Ovary (tissue), 7 donors: ENCODE measurements at regions not wholly inside any gene's neighbourhood (a gene's known extent, or its start where the extent isn't known, plus 50 kb on each side); places are given as distances from the start of the nearest gene placed in this dataset.

ENCODE experiments used
- DNase-seq, 5 donors: peaks; one replicate each; pipeline ENCODE4 v3.0.0-alpha.2; 2019 to 2020
- H3K27ac ChIP-seq, 2 donors: fragments of 200-600 bp; one replicate each; pipeline versions ENCODE4 v1.5.1 to v1.8.0; 2019 to 2022
- H3K27me3 ChIP-seq: fragments of 200-600 bp; one replicate; pipeline ENCODE4 v1.8.0; 2022
- H3K36me3 ChIP-seq: fragments of 200-600 bp; sonication (generic); one replicate; pipeline ENCODE4 v1.5.1; 2019
- H3K4me1 ChIP-seq: one replicate; pipeline ENCODE4 v1.8.1; 2013; ENCODE audit warnings: mild to moderate bottlenecking, moderate library complexity; ENCODE audit not compliant: insufficient read depth
- H3K4me3 ChIP-seq: fragments of 200-600 bp; sonication (generic); one replicate; pipeline ENCODE4 v1.5.1; 2017
- H3K9me3 ChIP-seq, 2 donors: fragments of 200-600 bp in 1 of 2; sonication (generic) in 1 of 2; one replicate each; pipeline versions ENCODE4 v1.5.1 to v1.8.1; 2013 to 2019; ENCODE audit warnings: mild to moderate bottlenecking in 1 of 2, moderate library complexity in 1 of 2
- EP300 ChIP-seq: sonication (generic); formaldehyde crosslinking; IDR thresholded peaks from one replicate; pipeline ENCODE4 v1.6.1; 2017; ENCODE audit warnings: antibody characterized with exemption
- POLR2A ChIP-seq: fragments of 450-650 bp; IDR thresholded peaks from one replicate; pipeline ENCODE4 v1.6.1; 2017; ENCODE audit warnings: antibody characterized with exemption, mild to moderate bottlenecking, moderate library complexity
- WGBS, 3 donors: extraction: QIAGEN DNeasy Blood & Tissue Kit in 1 of 3; methylation state at CpG; one replicate each; pipeline versions ENCODE4 v1.1.5 to v1.1.7; 2013 to 2017; 5-methylcytosine and 5-hydroxymethylcytosine counted together
- intact Hi-C, 4 donors: fragments of 100-400 bp; cut with DNase I; formaldehyde crosslinking; loops; one replicate each; pipeline versions ENCODE4 v1.11.0 to v1.15.1; 2022 to 2023
- TF ChIP-seq, protein P1 (sequence below), 3 donors: fragments of 450-650 bp in 2 of 3; fragments of 200-600 bp in 1 of 3; IDR thresholded peaks; one replicate each; pipeline versions ENCODE4 v1.5.1 to v1.8.0; 2016 to 2022; ENCODE audit warnings: antibody characterized with exemption in 3 of 3, mild to moderate bottlenecking in 1 of 3
- donor health status: DM: no; HTN: no; CAD: no; lungs with moderate emphysema.
- donor health status: DM: no; HTN: no; CAD: no.
- donor health status: Bipolar disorder and iron deficiency.
- donor health status: DM: no; HTN: no; CAD: no.
- donor health status: DM: yes; HTN: yes; CAD: no.

DNA sequence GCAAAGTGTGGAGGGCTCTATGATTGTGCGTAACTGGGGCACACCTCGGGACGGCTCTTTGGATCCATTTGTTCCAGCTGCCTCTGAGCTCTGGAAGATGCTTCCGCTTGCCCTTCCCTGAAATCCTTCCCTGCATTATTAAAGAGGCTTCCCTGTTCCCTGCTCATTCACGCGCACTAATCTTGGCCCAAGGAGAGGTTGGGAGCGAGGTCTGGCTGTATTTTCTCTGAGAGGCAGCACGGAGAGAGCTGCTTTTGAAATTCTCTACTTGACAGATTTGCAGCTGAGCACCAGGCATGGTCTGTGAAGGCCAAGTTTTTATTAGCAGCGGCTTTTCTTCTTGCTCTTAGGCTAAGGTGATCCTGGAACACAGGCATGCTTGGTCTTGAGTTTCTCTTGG is 94.8 kb upstream of the NTM start:
- Histone ChIP-seq H3K4me3 (no peak overlapping the region), H3K9me3 (no peaks in the 10 kb centered on the region), H3K4me1 (no peaks in the 10 kb centered on the region), H3K36me3 (no peaks in the 10 kb centered on the region), H3K27ac (no peak overlapping the region), H3K27me3 (no peaks in the 10 kb centered on the region)
- TF ChIP-seq POLR2A = no peak
- no peak for TF ChIP-seq EP300
- 48 to 63% (median 60%) methylated on average over 9 of the region's 9 CpGs for WGBS, 3 donors
- intact Hi-C loops = no loop called here
- no peak for DNase-seq

DNA sequence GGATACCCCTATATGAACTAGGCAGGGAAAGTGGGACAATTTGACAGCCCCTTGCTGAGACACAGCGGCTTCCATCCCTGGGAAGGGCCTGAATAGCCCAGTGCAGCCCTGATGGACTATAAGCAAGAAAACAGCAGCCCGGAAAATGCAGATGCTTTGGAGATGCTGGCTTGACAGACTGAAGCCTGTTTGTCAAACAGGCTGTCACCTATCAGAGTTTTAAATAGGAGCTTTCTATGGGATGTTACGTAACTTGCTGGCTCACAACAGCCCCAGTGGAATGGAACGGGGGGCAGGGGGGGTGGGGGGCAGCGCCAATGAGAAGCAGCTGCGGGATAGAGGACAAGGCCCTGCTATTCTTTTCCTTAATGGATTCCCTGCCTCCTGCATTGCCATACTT is 91.9 kb upstream of the NTM start:
- H3K4me1 ChIP-seq = no peaks in the 10 kb centered on the region
- H3K27me3 ChIP-seq = no peaks in the 10 kb centered on the region
- no peaks in the 10 kb centered on the region for H3K36me3 ChIP-seq
- TF ChIP-seq EP300 (no peak), POLR2A (no peak)
- TF ChIP-seq, protein P1, sequence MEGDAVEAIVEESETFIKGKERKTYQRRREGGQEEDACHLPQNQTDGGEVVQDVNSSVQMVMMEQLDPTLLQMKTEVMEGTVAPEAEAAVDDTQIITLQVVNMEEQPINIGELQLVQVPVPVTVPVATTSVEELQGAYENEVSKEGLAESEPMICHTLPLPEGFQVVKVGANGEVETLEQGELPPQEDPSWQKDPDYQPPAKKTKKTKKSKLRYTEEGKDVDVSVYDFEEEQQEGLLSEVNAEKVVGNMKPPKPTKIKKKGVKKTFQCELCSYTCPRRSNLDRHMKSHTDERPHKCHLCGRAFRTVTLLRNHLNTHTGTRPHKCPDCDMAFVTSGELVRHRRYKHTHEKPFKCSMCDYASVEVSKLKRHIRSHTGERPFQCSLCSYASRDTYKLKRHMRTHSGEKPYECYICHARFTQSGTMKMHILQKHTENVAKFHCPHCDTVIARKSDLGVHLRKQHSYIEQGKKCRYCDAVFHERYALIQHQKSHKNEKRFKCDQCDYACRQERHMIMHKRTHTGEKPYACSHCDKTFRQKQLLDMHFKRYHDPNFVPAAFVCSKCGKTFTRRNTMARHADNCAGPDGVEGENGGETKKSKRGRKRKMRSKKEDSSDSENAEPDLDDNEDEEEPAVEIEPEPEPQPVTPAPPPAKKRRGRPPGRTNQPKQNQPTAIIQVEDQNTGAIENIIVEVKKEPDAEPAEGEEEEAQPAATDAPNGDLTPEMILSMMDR (IDR thresholded peaks at IDR 0.05) = no peak
- no peaks in the 10 kb centered on the region for H3K9me3 ChIP-seq
- no peak overlapping the region for H3K4me3 ChIP-seq
- no peak for DNase-seq
- H3K27ac ChIP-seq = no peak overlapping the region
- WGBS, 3 donors = 73 to 86% (median 82%) methylated on average over 6 of the region's 6 CpGs
- intact Hi-C loops = no loop called here

DNA sequence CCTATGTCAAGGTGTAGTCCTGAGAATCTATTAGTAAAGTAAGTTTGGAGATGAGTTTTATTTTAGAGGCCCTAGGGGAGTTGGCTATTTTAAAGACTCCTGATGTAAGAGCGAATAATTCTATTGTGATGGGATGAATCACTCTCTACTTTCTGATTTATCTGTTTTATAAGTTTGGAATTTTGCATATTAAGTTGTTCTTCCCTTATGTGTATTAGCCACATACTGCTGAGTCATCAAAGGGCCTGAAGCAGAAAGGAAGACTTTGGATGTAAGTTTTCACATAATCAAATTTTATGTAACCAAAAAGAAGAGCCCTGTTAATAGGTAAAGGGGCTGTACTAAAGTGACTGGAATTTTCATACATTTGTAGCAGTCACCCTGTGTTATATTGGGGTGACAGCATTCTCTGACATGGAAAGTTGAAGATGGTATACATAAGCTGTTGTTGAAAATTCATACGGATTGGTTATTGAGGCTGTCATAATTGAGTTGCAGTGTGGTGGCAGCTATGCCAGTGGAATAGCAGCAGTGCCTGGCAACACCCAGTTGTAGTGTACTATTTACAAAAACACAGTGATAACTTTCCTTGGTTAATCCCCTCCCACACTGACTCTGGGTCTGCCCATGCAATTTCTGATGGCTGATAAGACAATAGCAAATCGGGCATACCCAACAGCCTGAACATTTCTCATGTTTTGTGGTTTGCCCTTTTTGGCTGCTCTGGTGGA is 90.6 kb upstream of the NTM start:
- TF ChIP-seq, protein P1 (IDR thresholded peaks at IDR 0.05) = no peak
- TF ChIP-seq POLR2A (no peak), EP300 (no peak)
- H3K9me3 ChIP-seq = no peaks in the 10 kb centered on the region
- no peak for DNase-seq
- no peaks in the 10 kb centered on the region for H3K27me3 ChIP-seq
- no peaks in the 10 kb centered on the region for H3K4me1 ChIP-seq
- H3K36me3 ChIP-seq = no peaks in the 10 kb centered on the region
- 87 to 91% (median 88%) methylated on average over 3 of the region's 3 CpGs for WGBS, 3 donors
- H3K27ac ChIP-seq = no peak overlapping the region
- intact Hi-C loops = no loop called here
- no peak overlapping the region for H3K4me3 ChIP-seq

DNA sequence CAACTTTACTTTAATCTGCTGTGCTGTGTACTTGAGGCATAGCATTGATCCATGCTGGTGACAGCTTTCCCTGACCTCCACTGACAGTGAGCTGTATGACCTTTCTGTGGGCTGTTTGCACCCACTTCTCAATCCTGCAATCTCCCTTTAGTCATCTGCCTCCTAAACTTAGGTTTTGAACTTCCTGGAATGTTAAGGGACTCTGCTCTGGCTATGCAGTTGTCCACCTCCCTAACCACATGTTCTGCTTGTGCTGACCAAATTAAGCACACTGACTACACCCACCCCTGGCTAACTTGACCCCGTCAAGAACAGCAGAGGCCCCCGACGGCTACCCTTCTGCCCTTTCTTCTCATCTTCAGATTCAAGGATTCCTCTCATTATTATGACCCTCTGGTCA is 89.1 kb upstream of the NTM start:
- H3K4me1 ChIP-seq = no peaks in the 10 kb centered on the region
- no peak overlapping the region for H3K27ac ChIP-seq
- intact Hi-C loops = no loop called here
- 83 to 95% (median 86%) methylated on average over 3 of the region's 3 CpGs for WGBS, 3 donors
- TF ChIP-seq, protein P1 (IDR thresholded peaks at IDR 0.05) = no peak
- TF ChIP-seq EP300 = no peak
- TF ChIP-seq POLR2A = no peak
- DNase-seq = no peak
- H3K9me3 ChIP-seq = no peaks in the 10 kb centered on the region
- no peaks in the 10 kb centered on the region for H3K27me3 ChIP-seq
- H3K36me3 ChIP-seq = no peaks in the 10 kb centered on the region
- H3K4me3 ChIP-seq = no peak overlapping the region

DNA sequence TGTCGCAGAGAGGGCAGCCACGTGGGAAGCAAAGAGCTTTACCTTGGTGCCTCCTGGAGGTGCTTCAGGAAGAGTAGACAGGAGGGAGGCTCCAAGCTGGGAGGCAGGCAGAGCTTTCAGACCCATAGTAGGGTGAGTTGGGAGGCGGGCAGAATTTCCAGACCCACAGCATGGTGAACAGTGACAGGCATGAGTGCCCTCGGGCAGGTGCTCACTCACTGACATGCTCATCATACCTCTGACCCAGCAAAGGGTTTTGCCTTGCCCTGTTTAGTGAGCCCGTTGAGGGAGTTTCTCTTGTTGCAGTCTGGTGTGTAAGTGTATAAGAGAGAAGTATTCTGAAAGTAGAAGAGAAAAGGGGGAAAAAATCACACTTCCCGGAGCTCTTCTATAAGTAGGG is 86.4 kb upstream of the NTM start:
- H3K27me3 ChIP-seq = no peaks in the 10 kb centered on the region
- 76 to 82% (median 76%) methylated on average over 6 of the region's 6 CpGs for WGBS, 3 donors
- no peaks in the 10 kb centered on the region for H3K36me3 ChIP-seq
- intact Hi-C loops = no loop called here
- no peaks in the 10 kb centered on the region for H3K4me1 ChIP-seq
- no peak for DNase-seq
- H3K27ac ChIP-seq = no peak overlapping the region
- H3K4me3 ChIP-seq = no peak overlapping the region
- TF ChIP-seq, protein P1 (IDR thresholded peaks at IDR 0.05) = no peak
- no peaks in the 10 kb centered on the region for H3K9me3 ChIP-seq
